GM18511 (cell line): ENCODE measurements at regions not wholly inside any gene's neighbourhood (a gene's known extent, or its start where the extent isn't known, plus 50 kb on each side); places are given as distances from the start of the nearest gene placed in this dataset.
"Not testable (repeated sequence)": the region's sequence is repeated elsewhere in the genome, so short reads cannot be mapped to it uniquely, and the experiment has no call there.

Experiments used
- ATAC-seq: cut with Tn5 transposase; IDR thresholded peaks from one replicate; pipeline ENCODE4 v1.9.1; 2021; ENCODE audit warnings: mild to moderate bottlenecking, moderate library complexity; ENCODE audit not compliant: unreplicated experiment

DNA sequence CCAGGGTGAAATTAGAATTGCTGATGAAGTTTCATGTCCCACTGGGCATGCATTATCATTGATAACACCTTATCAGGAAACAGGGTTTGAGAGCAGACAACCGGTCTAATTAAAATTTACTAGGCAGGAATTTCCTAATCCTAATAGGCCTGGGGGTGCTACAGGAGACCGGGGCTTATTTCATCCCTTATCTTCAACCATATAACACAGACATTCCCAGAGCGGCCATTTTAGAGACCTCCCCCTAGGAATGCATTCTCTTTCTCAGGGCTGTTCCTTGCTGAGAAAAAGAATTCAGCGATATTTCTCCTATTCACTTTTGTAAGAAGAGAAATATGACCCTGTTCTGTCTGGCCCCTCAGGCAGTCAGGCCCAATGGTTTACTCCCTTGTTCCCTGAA, 82.8 kb upstream of the PCAT7 start:
- ATAC-seq, result not testable (repeated sequence)

DNA sequence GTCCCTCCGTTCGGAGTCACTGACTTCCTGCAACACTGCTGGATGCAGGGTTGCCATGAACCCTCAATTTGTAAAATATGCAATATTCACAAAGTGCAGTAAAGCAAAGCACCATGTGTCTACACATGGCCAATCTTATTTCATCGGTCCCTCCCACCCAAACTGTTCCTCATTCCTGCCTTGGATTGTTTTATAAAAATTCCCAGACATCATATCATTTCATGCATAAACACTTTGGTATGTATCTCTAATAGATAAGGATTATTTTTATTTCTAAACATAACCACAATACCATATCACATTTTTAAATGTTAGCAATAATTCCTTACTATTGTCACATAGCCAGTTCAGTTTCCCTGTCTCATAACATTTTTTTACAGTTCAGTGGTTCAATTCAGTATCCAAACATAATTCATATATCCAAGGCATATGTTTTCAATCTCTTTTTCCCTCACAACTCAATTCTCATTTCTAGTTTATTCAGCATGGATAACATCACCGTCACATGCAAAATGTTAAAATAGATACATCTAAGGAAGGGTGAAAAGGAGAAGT, 82.0 kb upstream of the PCAT7 start:
- ATAC-seq, result no peak

DNA sequence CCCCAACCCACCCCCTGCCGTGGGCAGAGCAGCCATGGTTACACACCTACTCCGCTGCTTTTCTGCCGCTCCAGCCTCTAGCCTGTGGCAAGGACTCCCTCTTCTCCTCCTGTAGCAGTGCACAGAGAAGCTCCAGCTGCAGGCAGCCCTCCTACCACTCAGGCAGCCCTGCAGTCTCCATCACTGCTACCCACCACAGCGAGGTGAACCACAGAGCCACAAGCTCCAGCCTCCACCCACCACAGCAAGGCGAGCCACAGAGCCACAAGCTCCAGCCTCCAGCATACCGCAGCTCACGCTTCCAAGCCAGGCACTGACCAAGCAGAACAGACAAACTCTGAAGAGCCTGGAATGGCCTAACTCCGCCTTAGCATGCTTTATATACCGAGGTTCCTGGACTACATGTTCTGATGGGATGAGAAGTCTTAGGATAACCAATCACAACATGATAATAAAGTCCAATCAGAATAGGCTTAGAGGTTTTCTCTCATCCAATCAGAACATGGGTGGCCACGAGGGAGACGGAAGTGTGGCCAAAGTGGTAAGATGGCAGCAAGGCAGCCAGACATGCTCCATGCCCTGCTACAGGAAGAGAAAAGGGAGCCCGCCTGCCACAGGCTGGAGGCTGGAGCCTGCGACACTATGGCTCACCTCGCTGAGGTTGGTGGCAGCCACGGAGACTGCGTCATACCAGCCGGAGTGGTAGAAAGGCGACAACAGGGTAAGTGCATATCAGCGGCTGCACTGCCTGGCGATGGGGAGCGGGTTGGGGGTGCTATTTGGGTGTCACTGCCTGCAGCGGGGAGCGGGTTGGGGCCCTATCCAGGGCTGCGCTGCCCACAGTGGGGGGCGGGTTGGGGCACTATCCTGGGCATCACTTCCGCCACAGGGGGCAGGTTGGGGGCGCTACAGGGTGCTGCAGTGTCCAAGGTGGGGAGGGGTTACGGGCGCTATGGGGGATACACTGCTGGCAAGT, 75.8 kb upstream of the PCAT7 start:
- ATAC-seq, result no peak

- no peak for ATAC-seq
Measured at GRCh38 chr9:94479757-94480156, 75.1 kb upstream of the PCAT7 start.

DNA sequence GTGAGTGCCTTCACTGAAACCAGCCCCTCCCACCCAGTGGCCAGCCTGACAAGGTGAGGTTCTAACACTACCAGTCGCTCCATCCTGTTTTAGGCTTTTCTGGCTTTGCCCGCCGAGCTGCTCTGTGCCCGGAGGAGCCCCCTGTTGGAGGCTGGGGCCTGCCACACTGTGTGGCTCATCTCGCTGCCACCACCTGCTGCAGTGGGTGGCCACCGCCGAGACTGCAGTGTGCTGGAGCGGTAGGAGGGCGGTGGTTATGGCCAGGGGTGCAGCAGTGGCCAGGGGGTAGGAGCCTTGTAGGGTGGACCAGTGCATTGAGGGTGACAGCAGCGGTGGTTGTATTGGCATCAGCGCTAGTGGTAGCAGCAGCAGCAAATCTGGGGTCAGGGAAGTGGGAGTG, 74.7 kb upstream of the PCAT7 start:
- no peak for ATAC-seq

GRCh38 chr9:94482110-94482509, 72.8 kb upstream of the PCAT7 start:
- no peak for ATAC-seq

- ATAC-seq, result no peak
Measured at GRCh38 chr9:94490465-94490864, 64.4 kb upstream of the PCAT7 start.

- ATAC-seq, result not testable (repeated sequence)
Measured at GRCh38 chr9:94492125-94492524, 62.8 kb upstream of the PCAT7 start.

GRCh38 chr9:94498801-94499453, 56.0 kb upstream of the PCAT7 start:
- no peak for ATAC-seq

DNA sequence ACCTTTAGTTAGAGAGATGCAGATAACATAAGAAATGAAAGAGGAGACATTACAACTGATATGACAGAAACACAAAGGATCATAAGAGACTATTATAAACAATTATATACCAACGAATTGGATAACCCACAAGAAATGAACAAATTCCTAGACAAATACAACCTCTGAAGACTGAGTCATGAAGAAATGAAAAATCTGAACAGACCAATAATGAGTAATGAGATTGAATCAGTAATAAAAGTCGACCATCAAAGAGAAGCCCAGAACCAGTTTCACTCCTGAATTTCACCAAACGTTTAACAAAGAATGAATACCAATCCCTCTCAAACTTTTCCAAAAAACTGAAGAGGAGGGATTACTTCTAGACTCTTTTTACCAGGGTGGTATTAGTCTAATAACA, 50.5 kb upstream of the PCAT7 start:
- no peak for ATAC-seq
